Keratinocyte (primary cell): ENCODE measurements at regions not wholly inside any gene's neighbourhood (a gene's known extent, or its start where the extent isn't known, plus 50 kb on each side); places are given as distances from the start of the nearest gene placed in this dataset.

Experiments
- DNase-seq: peaks from one replicate; pipeline ENCODE4 v3.0.0-alpha.2; 2011; ENCODE audit warnings: low read depth, missing footprints, low spot score
- FAIRE-seq: peaks from 2 replicates; lab custom pipeline; 2011; peaks lifted over from hg19 to GRCh38; lab: Jason Lieb, UNC
- H2AFZ ChIP-seq: 2 replicates; pipeline ENCODE4 v1.6.0; 2012; ENCODE audit warnings: low read length, control low read depth, inconsistent platforms; ENCODE audit not compliant: control insufficient read depth
- H3K27ac ChIP-seq: 2 replicates; pipeline ENCODE4 v1.5.1; 2011; ENCODE audit warnings: low read length; ENCODE audit not compliant: control insufficient read depth, insufficient read depth
- H3K27me3 ChIP-seq: 3 replicates; pipeline ENCODE4 v1.6.0; 2011; ENCODE audit warnings: low read length; ENCODE audit not compliant: control insufficient read depth, insufficient read depth; ENCODE audit errors: extremely low read depth
- H3K36me3 ChIP-seq, 2 experiments: 2 replicates in 1 of 2; 3 replicates in 1 of 2; pipeline ENCODE4 v1.5.1; 2011; ENCODE audit warnings: low read length in 2 of 2, mild to moderate bottlenecking in 1 of 2; ENCODE audit not compliant: control insufficient read depth in 2 of 2, insufficient read depth in 2 of 2; ENCODE audit errors: extremely low read depth in 1 of 2
- H3K4me1 ChIP-seq: 3 replicates; pipeline ENCODE4 v1.5.1; 2011; ENCODE audit warnings: low read length; ENCODE audit not compliant: control insufficient read depth, insufficient read depth; ENCODE audit errors: extremely low read depth
- H3K4me2 ChIP-seq: 3 replicates; pipeline ENCODE4 v1.6.0; 2011; ENCODE audit warnings: low read depth, low read length; ENCODE audit not compliant: control insufficient read depth, insufficient read depth; ENCODE audit errors: extremely low read depth
- H3K4me3 ChIP-seq, 3 experiments: fragments of 200-600 bp in 1 of 3; sonication (generic) in 1 of 3; 2 replicates in 2 of 3; 3 replicates in 1 of 3; pipeline ENCODE4 v1.5.1; 2011 to 2016; ENCODE audit warnings: low read length in 3 of 3, mild to moderate bottlenecking in 3 of 3, control low read depth in 2 of 3, inconsistent platforms in 1 of 3, low read depth in 1 of 3, mixed read lengths in 1 of 3, mixed run types in 1 of 3, moderate library complexity in 1 of 3; ENCODE audit not compliant: control insufficient read depth in 2 of 3, insufficient read depth in 2 of 3; ENCODE audit errors: extremely low read depth in 1 of 3
- H3K79me2 ChIP-seq: 2 replicates; pipeline ENCODE4 v1.6.0; 2012; ENCODE audit warnings: low read length; ENCODE audit not compliant: control insufficient read depth, insufficient read depth
- H3K9ac ChIP-seq: 3 replicates; pipeline ENCODE4 v1.6.0; 2011; ENCODE audit warnings: low read length; ENCODE audit not compliant: control insufficient read depth, insufficient read depth; ENCODE audit errors: extremely low read depth
- H3K9me1 ChIP-seq: 3 replicates; pipeline ENCODE4 v1.6.0; 2011; ENCODE audit warnings: low read length; ENCODE audit not compliant: control insufficient read depth, insufficient read depth; ENCODE audit errors: extremely low read depth
- H3K9me3 ChIP-seq: 2 replicates; pipeline ENCODE4 v1.5.1; 2012; ENCODE audit warnings: low read depth, low read length; ENCODE audit not compliant: control insufficient read depth
- H4K20me1 ChIP-seq: 3 replicates; pipeline ENCODE4 v1.6.0; 2011; ENCODE audit warnings: low read length; ENCODE audit not compliant: control insufficient read depth, insufficient read depth; ENCODE audit errors: extremely low read depth
- CTCF ChIP-seq, 3 experiments: IDR thresholded peaks in 1 of 3; conservative IDR thresholded peaks in 1 of 3; optimal IDR thresholded peaks in 1 of 3; 2 replicates in 2 of 3; 3 replicates in 1 of 3; pipeline versions ENCODE3 to v1.5.1; 2011; ENCODE audit warnings: low read length in 3 of 3, mild to moderate bottlenecking in 3 of 3, moderate library complexity in 2 of 3, control low read depth in 1 of 3, inconsistent platforms in 1 of 3; ENCODE audit not compliant: insufficient read depth in 2 of 3; ENCODE audit errors: extremely low read depth in 1 of 3
- EZH2 ChIP-seq: IDR thresholded peaks from one replicate; pipeline ENCODE4 v1.6.1; 2012; ENCODE audit warnings: inconsistent platforms, mild to moderate bottlenecking, low read length, moderate library complexity
- dilution Hi-C: fragments of 300-500 bp; cut with MboI; formaldehyde crosslinking; loops from one replicate; pipeline ENCODE4 v1.7.0; 2020; ENCODE audit warnings: low sequenced_read_pairs; ENCODE audit not compliant: extremely low pct_ligation_motif_present

GRCh38 chr1:83500531-83500930, 498.4 kb downstream of the TTLL7 start:
- dilution Hi-C loops: no loop called here
- H3K9ac ChIP-seq: no peak overlapping the region

GRCh38 chr1:83499998-83500397, 498.9 kb downstream of the TTLL7 start:
- DNase-seq (no peak), FAIRE-seq (no peak)
- TF ChIP-seq EZH2 (no peak), CTCF (optimal IDR thresholded peaks at IDR 0.05 in 1 of 3, IDR thresholded peaks at IDR 0.05 in 1 of 3, conservative IDR thresholded peaks at IDR 0.05 in 1 of 3; ENCODE audit: extremely low read depth in 1 of 3, insufficient read depth in 2 of 3, low read length in 3 of 3) (no peak)
- Histone ChIP-seq H3K79me2 (no peaks in the 10 kb centered on the region), H3K27ac (no peak overlapping the region), H4K20me1 (no peaks in the 10 kb centered on the region), H2AFZ (no peak overlapping the region), H3K4me3 (no peak overlapping the region), H3K9me1 (no peaks in the 10 kb centered on the region), H3K4me1 (no peaks in the 10 kb centered on the region), H3K9ac (no peak overlapping the region), H3K4me2 (no peak overlapping the region), H3K9me3 (no peaks in the 10 kb centered on the region), H3K36me3 (no peaks in the 10 kb centered on the region), H3K27me3 (no peaks in the 10 kb centered on the region)
- dilution Hi-C loops: no loop called here

More at GRCh38 chr1:83500531-83500930, 498.4 kb downstream of the TTLL7 start:
- TF ChIP-seq CTCF (optimal IDR thresholded peaks at IDR 0.05 in 1 of 3, IDR thresholded peaks at IDR 0.05 in 1 of 3, conservative IDR thresholded peaks at IDR 0.05 in 1 of 3; ENCODE audit: extremely low read depth in 1 of 3, insufficient read depth in 2 of 3, low read length in 3 of 3): no peak
- no peak for TF ChIP-seq EZH2
- no peak for FAIRE-seq
- H3K9me3 ChIP-seq: no peaks in the 10 kb centered on the region
- no peaks in the 10 kb centered on the region for H3K79me2 ChIP-seq
- DNase-seq: no peak
- H3K36me3 ChIP-seq: no peaks in the 10 kb centered on the region
- no peak overlapping the region for H3K27ac ChIP-seq
- no peaks in the 10 kb centered on the region for H3K4me1 ChIP-seq
- H4K20me1 ChIP-seq: no peaks in the 10 kb centered on the region
- no peak overlapping the region for H2AFZ ChIP-seq
- H3K4me3 ChIP-seq: no peak overlapping the region
- no peak overlapping the region for H3K4me2 ChIP-seq
- H3K27me3 ChIP-seq: no peaks in the 10 kb centered on the region
- H3K9me1 ChIP-seq: no peaks in the 10 kb centered on the region
